ENCODE measurements at regions not wholly inside any gene's neighbourhood (a gene's known extent, or its start where the extent isn't known, plus 50 kb on each side); places are given as distances from the start of the nearest gene placed in this dataset.

DNA sequence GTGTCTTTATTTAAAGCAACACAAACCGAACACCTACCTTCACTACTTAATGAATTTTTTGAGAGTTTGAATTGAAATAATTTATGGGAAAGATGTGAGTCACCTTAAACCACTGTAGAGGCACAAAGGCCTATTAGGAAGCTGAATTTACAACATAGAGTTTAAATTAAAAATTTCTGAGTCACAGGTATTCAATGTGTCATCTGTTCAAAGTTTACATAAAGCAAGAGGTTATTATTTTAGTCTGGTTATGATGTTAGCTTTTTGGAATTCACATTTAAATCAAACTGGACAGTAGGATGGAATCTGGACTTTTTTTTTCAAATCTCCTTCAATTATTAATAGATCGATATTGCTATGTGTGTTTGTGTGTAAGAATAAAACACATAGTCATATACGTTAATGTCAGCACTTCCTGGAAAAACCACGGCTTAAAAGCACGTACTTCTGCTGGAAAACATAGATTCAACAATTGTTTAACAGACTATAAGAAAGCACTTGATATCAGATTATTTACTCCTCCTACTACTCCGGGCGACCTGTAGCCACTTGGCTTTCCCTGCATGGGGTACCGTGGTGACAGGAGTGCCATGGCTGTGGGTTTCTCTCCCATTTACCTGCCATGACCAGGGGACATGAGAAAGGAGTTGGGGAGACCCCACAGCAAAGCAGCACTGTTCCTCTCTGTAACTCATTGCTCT lies 638.6 kb downstream of the SEMA5A start:
- no peak for DNase-seq (ENCODE audit: low read depth)

DNA sequence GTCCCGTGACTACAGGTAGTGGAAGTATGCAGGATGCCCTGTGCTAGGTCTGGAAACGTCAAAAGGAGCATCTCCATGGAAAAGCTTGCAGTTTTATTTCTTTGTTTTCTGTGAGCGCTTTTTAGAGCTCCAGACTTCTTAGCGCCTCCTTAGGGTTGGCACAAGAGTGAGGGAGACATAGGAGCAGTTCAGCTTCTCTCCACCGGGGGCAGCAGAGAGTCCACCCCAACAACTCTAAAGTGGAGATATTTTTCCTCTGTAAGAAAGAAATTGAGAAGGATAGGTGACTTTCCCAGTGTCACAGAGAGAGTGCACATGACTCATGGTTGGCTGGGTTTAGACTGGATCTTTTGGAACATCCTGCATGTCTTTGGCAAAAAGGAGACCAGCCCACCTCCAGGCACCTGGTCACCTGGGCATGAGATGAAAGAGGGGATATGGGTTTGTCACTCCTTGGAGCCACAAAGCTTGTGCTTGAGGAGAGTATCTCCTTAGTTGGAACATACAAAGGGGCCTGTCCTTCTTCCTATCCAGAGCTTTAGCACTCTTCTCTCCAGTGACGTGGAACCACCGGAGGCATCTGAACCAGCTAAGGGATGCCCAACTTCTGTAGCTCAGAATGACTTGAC lies 637.7 kb downstream of the SEMA5A start:
- DNase-seq (ENCODE audit: low read depth), result no peak

DNA sequence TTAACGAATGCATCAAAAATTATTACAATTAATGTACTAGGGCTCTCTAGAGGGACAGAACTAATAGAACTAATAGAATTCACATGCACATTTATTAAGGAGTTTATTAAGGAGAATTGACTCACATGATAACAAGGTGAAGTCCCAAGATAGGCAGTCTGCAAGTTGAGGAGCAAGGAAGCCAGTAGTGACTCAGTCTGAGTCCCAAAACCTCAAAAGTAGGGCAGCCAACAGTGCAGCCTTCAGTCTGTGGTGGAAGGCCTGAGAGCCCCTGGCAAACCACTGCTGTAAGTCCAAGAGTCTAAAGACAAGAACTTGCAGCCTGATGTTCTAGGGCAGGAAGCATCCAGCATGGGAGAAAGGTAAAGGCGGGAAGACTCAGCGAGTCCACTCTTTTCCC lies 633.8 kb downstream of the SEMA5A start:
- no peak for DNase-seq (ENCODE audit: low read depth)

DNA sequence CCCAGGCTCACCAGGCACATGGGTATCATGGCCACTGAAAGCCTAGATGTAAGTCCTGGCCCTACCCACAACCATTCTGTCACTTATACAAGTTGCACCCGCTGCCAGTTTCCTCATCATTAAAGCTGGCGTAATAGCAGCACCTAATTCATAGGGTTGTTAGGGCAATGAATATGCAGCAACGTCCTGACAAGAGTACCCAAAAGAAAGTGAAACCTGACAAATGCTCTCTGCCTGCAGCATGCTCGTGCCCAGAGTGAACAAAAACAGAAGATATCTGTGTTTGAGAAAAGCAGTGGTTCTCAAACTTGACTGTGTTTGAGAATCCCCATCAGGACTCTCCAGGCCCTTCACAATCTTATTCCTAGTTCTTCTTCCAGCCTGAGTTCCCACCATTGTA lies 632.4 kb downstream of the SEMA5A start:
- DNase-seq (ENCODE audit: low read depth), result no peak

DNA sequence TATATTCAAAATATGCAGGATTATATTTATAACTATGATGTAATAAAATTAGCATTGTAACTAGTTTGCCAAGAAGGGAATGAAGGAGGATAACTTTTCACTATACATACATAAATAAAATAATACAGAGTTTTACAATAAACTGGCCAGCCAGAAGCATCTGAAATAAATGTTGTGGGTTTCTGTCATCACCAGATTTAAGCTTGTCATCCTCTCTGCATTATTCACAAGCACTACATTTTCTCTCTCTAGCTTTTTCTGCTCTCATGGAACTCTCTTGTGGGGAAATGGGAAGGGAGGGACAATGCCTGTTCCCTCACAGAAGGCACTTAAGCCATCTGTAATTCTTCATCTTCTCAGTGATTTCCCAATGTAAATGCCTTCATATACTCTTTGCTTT lies 626.8 kb downstream of the SEMA5A start:
- no peak for DNase-seq (ENCODE audit: low read depth)

DNA sequence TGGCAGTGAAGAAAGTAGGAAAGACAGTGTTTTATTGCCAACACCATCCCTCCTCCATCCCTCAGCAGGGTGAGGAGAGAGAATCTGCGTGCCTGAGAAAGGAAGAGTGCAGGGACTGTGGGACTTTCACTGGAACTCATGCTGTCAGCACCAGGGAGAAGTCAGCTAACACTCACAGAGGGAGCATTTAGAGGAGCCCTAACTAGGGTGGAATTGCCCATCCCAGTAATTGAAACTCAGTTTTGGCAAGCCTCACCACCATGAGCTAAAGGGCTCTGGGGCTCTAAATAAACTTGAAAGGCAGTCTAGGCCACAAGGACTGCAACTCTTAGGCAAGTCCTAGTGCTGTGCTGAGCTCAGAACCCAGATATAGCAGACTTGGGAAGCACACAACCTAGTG lies 622.3 kb downstream of the SEMA5A start:
- DNase-seq (ENCODE audit: low read depth), result no peak

DNA sequence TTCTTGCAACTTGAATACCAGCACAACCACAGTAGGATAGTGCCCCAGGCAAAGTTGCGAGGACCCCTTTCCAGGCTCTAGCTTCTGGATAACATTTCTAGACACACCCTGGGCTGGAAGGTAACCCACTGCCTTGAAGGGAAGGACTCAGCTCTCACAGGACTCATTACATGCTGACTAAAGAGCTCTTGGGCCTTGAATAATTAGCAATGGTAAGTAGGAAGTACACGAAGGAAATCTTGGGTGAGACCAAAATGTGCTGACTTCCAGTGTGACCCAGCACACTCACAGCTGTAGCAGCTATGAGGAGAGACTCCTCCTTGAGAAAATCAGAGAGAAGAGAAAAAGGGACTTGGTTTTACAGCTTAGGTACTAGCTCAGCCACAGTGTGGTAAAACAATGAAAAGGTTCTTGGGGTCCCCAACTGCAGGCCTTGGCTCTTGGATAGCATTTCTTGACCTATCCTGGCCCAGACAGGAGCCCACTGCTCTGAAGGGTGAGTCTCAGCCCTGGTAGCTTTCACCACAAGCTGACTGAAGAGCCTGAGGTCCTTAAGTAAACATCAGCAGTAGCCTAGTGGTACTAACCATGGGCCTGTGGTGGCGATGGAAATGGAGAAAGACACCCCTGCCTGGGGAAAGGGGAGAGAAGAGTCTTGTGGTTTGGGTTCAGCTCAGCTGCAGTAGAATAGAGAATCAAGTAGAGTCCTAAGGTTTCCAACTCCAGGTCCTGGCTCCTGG lies 621.7 kb downstream of the SEMA5A start:
- DNase-seq (ENCODE audit: low read depth), result no peak

DNA sequence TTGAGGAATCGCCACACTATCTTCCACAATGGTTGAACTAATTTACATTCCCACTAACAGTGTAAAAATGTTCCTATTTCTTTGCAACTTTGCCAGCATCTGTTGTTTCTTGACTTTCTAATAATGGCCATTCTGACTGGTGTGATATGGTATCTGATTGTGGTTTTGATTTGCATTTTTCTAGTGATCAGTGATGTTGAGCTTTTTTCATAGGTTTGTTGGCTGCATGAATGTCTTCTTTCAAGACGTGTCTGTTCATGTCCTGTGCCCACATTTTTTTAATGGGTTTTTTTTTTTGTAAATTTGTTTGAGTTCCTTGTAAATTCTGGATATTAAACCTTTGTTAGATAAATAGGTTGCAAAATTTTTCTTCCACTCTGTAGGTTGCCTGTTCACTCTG lies 615.9 kb downstream of the SEMA5A start:
- DNase-seq (ENCODE audit: low read depth), result no peak

DNA sequence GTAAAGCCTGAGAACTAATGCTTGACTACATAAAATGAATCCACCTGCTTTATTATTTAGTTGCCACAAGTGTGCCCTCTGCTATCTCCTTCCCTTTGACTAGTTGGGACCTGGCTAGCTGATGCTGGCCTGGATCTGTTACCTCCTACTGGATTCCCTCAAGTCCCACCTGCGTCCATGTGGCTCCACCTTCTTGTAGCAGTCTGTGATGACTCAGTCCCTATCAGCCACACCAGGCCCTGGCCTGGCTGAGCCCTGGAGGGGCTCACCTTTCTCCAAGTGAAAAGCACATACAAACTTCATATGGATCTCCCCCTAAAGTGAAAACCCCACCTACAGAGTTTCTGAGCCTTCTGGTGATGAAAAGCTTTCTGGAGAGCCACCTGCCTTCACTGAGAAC lies 611.4 kb downstream of the SEMA5A start:
- DNase-seq (ENCODE audit: low read depth), result no peak

DNA sequence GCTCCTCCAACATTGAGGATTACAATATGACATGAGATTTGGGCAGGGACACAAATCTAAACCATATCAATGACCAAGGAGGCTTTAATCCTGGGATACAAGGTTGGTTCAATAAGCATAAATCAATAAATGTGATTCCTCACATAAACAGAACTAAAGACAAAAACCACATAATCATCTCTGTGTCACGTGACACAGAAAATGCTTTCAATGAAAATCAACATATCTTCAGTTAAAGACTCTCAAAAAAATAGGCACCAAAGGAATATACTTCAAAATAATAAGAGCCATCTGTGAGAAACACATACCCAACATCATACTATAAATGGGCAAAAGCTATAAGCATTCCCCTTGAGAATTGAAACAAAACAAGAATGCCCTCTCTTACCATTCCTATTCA lies 604.9 kb downstream of the SEMA5A start:
- DNase-seq (ENCODE audit: low read depth), result no peak

DNA sequence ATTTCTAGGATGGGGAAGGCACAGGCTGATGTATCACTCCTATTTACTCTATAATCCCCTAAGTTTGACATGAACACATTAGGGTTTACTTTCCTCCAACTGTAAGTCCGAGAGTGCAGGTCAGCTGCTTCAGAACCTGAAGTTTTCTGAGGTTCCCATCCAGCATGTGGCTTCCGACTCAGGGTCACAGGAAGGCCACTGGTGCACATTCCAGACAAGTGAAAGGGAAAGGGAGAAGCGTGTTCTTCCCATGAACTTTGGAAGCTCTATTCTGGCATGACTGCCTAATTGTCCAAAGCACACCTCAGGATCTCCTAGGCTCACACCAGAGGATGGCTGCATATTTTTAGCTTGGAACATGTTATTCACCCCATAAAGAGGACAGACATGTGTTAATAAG lies 602.6 kb downstream of the SEMA5A start:
- DNase-seq (ENCODE audit: low read depth), result no peak

DNA sequence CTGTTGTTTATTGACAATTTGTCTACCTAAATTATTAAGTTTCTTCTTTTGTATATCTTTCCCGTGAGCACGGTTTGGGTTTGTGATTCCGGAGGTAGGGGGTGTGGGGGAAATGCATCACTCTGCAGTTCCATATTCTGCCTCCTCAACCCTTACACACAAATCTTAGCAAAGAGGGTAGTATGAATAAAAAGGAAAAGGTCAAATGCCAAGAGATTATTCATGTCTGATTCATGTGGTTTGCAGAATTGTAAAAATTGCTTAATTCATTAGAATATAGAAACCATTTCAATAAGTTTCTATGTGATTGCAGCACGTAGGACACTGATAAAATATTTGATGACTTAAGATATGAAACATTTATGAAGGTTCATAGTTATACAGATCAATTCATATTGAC lies 601.9 kb downstream of the SEMA5A start:
- DNase-seq (ENCODE audit: low read depth), result no peak

DNA sequence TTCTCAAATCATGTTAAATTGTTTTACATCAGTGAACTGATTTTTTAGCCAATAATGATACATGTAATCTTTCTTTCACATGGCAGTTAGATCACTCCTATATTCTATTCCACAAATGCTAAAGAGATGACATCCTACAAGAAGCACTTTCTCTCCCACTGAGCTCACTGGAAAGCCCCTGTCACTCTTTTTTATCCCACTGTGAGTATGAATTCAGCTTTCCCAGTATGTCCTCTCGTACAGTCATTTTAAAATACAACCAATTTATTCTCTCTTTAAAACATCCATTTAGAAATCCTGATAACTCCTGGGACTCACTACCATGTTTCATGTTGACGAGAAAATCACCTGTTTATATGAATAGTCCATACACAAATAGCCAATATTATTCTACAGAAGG lies 599.9 kb downstream of the SEMA5A start:
- DNase-seq (ENCODE audit: low read depth), result no peak

DNA sequence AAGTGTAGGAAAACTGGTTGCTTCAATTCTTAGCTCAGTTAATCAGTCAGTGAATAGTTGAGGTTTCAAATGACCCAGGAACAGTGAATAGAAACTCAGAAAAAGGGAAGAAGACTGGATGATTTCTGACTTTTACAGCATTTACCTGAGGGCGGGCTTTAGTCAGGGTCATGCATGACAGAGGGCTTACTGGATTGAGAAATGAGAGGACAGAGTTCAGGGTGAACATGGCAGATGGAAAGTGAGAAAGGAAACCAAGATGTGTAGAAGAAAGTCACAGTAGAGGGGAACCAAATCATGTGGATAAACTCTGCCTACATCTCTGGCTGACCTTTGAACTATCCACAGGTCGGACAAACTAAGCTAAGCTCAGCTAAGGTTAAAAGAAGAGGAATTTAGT lies 596.0 kb downstream of the SEMA5A start:
- DNase-seq (ENCODE audit: low read depth), result no peak

DNA sequence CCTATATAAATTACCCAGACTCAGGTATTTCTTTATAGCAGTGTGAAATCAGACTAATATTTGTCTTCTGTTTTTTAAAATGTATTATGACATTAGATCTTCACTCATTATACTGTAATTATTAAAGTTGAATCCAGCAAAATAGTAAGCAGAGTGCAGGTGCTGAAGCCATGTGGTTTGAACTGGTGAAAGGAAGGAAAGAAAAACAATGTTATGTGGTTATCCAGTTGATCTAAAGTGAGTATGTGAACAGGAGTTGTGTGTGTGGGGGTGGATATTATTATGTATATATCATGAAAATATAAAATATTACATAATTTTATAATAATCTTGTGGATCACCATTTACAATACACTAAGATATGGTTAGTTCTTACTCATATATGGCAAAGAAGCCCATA lies 593.7 kb downstream of the SEMA5A start:
- no peak for DNase-seq (ENCODE audit: low read depth)

DNA sequence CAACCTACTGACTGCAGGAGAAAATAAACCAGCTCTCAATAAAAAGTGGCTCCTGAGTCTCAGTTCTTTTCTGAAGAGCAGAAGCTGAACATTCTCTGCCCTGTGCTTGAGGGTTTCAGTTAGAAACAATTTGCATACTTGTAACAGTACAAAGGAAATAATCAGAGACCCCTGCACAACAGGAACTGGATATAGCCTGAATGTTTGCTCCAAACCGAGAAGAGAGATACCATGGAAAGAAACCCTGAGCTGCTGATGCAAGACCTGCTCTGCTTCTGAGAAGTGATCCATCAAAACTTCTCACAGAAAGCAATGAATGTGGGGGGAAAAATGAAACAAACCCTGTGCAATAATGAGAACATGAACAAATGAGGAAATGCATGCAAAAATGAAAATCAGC lies 592.9 kb downstream of the SEMA5A start:
- no peak for DNase-seq (ENCODE audit: low read depth)

DNA sequence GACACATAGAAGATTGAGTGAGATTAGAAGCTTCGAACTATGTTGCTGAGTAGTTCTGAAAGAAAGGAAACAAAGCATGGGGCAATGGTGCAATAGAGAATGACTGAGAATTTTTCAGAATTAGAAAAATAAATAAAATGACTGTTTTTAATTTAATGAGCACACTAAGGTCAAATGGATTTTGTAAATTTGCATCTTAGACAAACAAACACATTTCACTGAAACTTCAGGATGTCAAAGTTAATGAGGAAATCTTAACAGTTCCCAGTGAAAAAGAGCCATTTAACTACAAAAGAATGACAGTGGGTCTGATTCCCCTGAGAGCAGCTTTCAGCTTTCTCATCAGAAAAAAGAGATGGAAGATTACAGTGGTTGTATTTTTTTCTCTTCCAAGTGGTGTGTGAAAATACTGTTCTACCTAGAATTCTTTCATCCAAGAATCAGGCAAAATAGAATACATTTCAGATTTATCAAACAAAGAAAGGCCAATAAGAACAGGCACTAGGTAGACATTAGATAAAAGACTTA lies 591.9 kb downstream of the SEMA5A start:
- DNase-seq (ENCODE audit: low read depth), result no peak

DNA sequence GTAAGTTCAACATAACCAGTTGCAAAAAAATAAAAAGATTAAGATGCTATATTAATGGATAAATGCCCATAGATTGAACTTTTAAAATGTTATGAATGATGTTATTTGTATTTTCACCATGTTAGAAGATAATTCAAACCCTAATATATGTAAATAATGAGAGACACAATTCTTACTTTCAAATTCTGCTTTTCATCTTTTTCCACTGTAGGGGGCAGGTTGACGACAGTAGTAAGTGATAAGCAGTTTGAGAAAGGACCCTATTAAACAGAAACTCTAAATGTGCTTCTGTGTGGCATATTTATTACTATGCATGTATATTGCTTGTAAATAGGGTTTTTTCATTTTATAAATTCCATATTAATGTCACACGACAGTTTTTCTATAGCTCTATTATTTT lies 591.1 kb downstream of the SEMA5A start:
- DNase-seq (ENCODE audit: low read depth), result no peak

DNA sequence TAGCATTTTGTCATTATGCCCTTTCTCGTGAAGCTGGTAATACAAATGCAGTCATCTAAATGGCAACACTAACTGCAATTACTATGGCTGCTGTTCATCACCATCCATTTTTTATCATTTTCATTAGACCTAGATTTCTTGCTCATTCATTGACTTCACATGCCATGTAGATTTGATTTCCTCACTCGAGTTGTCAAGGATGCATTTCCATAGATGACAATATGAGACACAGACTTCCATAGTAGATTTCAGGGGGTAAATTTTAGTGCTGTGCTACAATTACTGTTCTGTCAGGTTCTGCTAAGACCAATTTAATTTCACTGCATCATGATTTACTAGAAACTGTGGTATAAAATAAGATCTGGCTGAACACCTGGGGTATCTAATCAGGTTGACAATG lies 589.2 kb downstream of the SEMA5A start:
- DNase-seq (ENCODE audit: low read depth), result no peak

DNA sequence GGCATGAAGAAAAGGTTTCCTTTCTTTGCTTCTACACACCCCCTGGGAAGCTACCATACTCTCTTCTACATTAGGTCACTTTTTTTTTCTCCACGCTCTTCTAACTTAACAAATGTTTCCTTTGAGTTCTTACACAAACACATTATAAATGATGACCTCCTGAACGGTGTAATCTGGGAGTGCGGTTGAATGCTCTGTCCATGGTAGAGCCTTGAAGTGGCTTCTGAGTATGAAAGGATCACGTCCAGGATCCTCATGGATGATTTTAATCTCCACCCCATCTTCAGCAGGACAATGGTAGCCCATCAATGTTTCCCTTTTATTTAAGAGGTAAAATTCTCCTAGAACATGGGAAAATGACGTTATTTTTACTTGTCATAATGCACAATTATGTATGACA lies 587.3 kb downstream of the SEMA5A start:
- DNase-seq (ENCODE audit: low read depth), result no peak

DNA sequence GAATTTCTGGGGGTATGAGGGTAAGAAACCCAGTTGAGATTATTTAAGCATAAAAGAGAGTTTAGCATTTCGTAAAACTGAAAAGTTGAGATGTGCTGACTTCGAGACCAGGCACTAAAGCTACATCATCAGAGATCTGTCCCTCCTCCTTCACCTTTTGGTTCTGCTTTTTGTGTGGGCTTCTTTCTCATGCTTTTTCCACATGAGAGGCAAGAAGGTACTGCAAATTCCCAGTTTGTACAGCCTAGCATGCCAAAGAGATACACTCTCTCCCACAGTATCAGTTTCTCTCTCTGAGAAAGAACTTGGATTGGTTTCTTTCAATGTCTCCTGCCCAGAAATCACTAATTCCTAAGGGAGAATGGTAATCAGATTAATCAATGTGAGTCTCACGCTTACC lies 584.7 kb downstream of the SEMA5A start:
- no peak for DNase-seq (ENCODE audit: low read depth)

DNA sequence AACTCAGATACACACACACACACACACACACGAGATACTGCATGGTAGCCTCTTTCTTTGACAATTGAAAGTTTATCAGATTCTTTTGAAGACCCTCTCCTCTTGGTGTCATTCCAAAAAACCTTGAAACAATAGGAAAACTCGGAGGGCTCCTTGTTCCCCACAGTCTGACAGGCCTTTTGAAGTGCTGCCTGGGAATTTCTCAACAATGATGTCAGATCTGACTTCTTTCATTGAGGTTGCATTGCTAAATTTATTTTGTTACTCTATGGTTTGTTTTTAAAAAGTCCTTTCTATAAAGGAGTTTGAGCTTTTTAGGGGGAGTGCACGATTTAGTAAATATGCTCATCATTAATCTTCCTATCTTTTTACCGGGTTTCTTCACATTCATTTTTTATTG lies 583.9 kb downstream of the SEMA5A start:
- DNase-seq (ENCODE audit: low read depth), result no peak

DNA sequence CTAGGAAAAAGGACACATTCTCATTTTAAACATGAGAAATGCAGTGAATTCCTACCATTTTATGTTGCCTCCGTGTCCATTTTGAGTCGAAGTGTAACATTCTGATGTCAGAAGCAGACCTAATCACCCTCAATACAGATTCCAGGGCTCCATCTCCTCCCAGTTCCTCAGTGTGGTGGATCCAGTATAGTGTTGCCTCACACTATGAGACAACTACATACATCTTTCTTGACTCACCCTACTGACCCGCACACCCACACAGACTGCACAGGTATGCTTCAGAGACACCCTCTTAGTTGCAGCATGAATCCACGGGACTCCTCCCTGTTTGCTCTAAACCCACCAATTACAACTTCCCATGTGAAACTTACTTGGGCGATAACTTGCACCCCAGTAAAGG lies 564.9 kb downstream of the SEMA5A start:
- no peak for DNase-seq (ENCODE audit: low read depth)
